ENCODE measurements at regions not wholly inside any gene's neighbourhood (a gene's known extent, or its start where the extent isn't known, plus 50 kb on each side); places are given as distances from the start of the nearest gene placed in this dataset.

DNA sequence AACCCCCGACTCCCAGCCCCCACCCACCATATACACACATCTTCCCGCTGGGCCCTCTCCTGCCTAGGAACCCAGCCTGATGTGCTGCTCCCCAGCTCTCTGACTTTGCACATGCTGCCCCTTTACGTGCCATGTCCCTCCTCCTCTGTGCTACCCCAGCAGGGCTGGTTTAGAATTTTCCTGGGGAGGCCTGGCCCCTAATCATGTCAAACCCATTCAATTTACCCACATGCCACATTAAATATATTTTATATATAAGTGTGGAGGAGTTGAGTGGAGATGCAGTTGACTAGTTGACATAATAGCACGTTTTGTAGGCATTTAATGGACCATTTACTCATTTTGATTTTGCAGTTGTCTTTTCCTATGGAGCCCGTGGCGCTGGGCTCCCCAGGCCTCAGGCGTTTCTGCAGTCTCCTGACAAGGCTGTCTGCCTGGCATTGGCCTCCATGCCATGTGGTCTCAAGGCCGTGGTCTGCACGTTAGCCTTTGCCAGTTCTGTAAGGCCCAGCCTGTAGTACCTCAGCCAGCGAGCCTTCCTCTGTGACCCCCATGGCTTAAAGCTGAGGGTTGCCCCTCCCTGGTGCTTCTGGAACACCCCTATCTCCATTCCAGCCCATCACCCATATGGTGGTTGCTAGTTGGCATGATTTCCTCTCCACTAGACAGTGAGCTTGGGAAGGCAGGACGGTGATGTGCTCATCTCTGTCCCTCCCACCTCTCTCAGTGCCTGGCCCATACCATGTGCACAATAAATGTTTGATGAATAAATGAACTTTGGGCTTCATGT, 155.8 kb downstream of the TLE3 start:
- ChIA-PET CTCF (no interaction called here), POLR2A (no interaction called here)
- no peak for TF ChIP-seq CTCF (IDR thresholded peaks at IDR 0.05; ENCODE audit: low read depth, low read length)
- H3K9me3 ChIP-seq (ENCODE audit: control insufficient read depth, insufficient read depth, low read length), result no peaks in the 10 kb centered on the region; the same call in 1 of the 2 replicates
- no peak overlapping the region for H3K4me3 ChIP-seq (ENCODE audit: low read depth, low read length)
- no peak overlapping the region for H3K27ac ChIP-seq (ENCODE audit: low read depth, low read length)
- H3K27me3 ChIP-seq (ENCODE audit: control insufficient read depth, insufficient read depth, low read length), result peaks cover 22% of the 10 kb centered on the region
- no peak for DNase-seq (ENCODE audit: low read depth, low spot score)

DNA sequence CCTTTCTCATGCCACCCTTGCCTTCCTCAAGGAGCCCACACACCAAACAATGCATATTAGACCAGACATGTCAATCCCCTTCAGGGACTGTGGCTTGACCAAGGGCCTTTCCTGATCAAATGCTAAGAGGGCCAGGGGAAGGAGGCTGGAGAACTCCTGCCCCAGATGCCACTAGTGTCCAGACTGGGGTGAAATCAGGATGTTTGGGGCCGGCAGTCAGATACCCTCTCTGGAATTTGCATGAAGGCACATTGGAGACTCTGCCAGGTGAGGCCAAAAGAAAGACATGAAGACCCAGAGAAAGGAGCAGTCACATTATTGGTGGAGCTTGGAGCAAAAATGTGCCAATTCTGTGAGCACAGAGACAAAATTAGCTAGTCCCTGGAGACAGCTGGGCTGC, 154.1 kb downstream of the TLE3 start:
- POLR2A ChIA-PET, result no interaction called here

DNA sequence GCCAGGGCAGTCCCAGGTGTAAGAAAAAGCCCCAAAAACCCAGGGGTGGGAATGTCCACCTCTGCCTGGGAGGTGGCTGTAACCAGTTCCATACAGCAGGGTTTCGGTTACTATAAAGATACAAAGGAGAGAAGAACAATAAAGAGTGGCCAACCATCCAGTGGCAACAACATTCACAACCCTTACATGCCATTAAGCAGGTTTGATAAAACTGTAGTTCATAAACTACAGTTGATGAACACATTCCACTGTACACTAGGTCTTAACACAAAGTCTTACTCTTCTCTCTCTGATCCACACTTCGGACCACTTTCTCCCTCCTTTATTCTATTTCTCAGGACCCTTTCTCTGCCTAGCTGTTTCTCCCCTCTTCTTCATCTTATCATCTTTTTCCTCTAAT, 152.0 kb downstream of the TLE3 start:
- Histone ChIP-seq H3K27ac (ENCODE audit: low read depth, low read length) (no peak overlapping the region), H3K4me3 (ENCODE audit: low read depth, low read length) (no peak overlapping the region), H3K9me3 (ENCODE audit: control insufficient read depth, insufficient read depth, low read length) (no peaks in the 10 kb centered on the region; the same call in 1 of the 2 replicates), H3K27me3 (ENCODE audit: control insufficient read depth, insufficient read depth, low read length) (peaks cover 20% of the 10 kb centered on the region)
- ChIA-PET POLR2A (no interaction called here), CTCF (no interaction called here)
- no peak for TF ChIP-seq CTCF (IDR thresholded peaks at IDR 0.05; ENCODE audit: low read depth, low read length)
- no peak for DNase-seq (ENCODE audit: low read depth, low spot score)

More for the DNA sequence above, 154.1 kb downstream of the TLE3 start:
- no peak for TF ChIP-seq CTCF (IDR thresholded peaks at IDR 0.05; ENCODE audit: low read depth, low read length)
- Histone ChIP-seq H3K27ac (ENCODE audit: low read depth, low read length) (no peak overlapping the region), H3K9me3 (ENCODE audit: control insufficient read depth, insufficient read depth, low read length) (no peaks in the 10 kb centered on the region; the same call in 1 of the 2 replicates), H3K27me3 (ENCODE audit: control insufficient read depth, insufficient read depth, low read length) (peaks cover 19% of the 10 kb centered on the region), H3K4me3 (ENCODE audit: low read depth, low read length) (no peak overlapping the region)
- CTCF ChIA-PET, result no interaction called here
- DNase-seq (ENCODE audit: low read depth, low spot score), result no peak

GRCh38 chr15:69946870-69947269, 150.8 kb downstream of the TLE3 start:
- TF ChIP-seq CTCF (IDR thresholded peaks at IDR 0.05; ENCODE audit: low read depth, low read length), result no peak
- Histone ChIP-seq H3K27me3 (ENCODE audit: control insufficient read depth, insufficient read depth, low read length) (peaks cover 18% of the 10 kb centered on the region), H3K9me3 (ENCODE audit: control insufficient read depth, insufficient read depth, low read length) (no peaks in the 10 kb centered on the region; the same call in 1 of the 2 replicates), H3K4me3 (ENCODE audit: low read depth, low read length) (no peak overlapping the region), H3K27ac (ENCODE audit: low read depth, low read length) (no peak overlapping the region)
- CTCF ChIA-PET, result no interaction called here
- POLR2A ChIA-PET, result no interaction called here
- no peak for DNase-seq (ENCODE audit: low read depth, low spot score)

DNA sequence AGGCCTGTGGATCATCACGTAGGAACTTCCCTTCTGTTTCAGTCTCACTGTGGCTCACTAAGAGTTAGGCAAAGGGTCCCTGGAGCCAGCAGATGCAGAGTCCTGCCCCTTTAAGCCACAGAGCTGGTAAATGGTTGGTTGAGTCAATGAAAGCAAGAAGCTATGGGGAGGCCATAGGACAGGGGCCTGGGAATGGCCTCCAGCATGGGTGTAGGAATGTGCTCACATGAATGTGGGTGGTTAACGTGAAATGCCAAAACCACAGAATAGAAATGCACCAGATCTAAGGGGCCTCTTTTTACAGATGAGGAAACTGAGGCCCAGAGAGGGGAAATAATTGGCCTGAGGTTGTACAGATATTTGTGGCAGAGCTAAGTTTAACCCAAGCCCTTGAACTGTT, 150.3 kb downstream of the TLE3 start:
- Histone ChIP-seq H3K9me3 (ENCODE audit: control insufficient read depth, insufficient read depth, low read length) (no peaks in the 10 kb centered on the region; the same call in 1 of the 2 replicates), H3K27me3 (ENCODE audit: control insufficient read depth, insufficient read depth, low read length) (peaks cover 18% of the 10 kb centered on the region), H3K4me3 (ENCODE audit: low read depth, low read length) (no peak overlapping the region), H3K27ac (ENCODE audit: low read depth, low read length) (no peak overlapping the region)
- no peak for TF ChIP-seq CTCF (IDR thresholded peaks at IDR 0.05; ENCODE audit: low read depth, low read length)
- DNase-seq (ENCODE audit: low read depth, low spot score), result no peak
- ChIA-PET CTCF (no interaction called here), POLR2A (no interaction called here)

Data from AG04450 (cell line).